Natural killer cell (primary cell): ENCODE measurements at regions not wholly inside any gene's neighbourhood (a gene's known extent, or its start where the extent isn't known, plus 50 kb on each side); places are given as distances from the start of the nearest gene placed in this dataset.
"Not testable (repeated sequence)": the region's sequence is repeated elsewhere in the genome, so short reads cannot be mapped to it uniquely, and the experiment has no call there.

Experiments
- ATAC-seq, 3 donors: fragments of 150-1000 bp in 2 of 3; fragments of 200-7000 bp in 1 of 3; cut with Tn5 transposase; 1 replicate in 1 of 3; 2 replicates in 2 of 3; pipeline ENCODE4 v1.10.0; 2021; ENCODE audit warnings: mild to moderate bottlenecking in 2 of 3, moderate library complexity in 2 of 3
- DNase-seq, 2 donors: peaks; one replicate each; pipeline versions ENCODE4 v3.0.0 to v3.0.0-alpha.2; 2013 to 2021; ENCODE audit warnings: mixed read lengths in 1 of 2
- H3K27ac ChIP-seq: one replicate; pipeline ENCODE4 v1.5.1; 2013; ENCODE audit warnings: mild to moderate bottlenecking, low read length
- H3K27me3 ChIP-seq: one replicate; pipeline ENCODE4 v1.6.1; 2013; ENCODE audit warnings: low read length; ENCODE audit not compliant: control insufficient read depth, insufficient read depth
- H3K36me3 ChIP-seq: one replicate; pipeline ENCODE4 v1.6.1; 2013; ENCODE audit warnings: low read length; ENCODE audit not compliant: control insufficient read depth, insufficient read depth
- H3K4me1 ChIP-seq: one replicate; pipeline ENCODE4 v1.6.1; 2013; ENCODE audit warnings: low read length; ENCODE audit not compliant: control insufficient read depth, insufficient read depth
- H3K4me3 ChIP-seq: one replicate; pipeline ENCODE4 v1.5.1; 2013; ENCODE audit warnings: low read length
- H3K9me3 ChIP-seq: one replicate; pipeline ENCODE4 v1.6.1; 2013; ENCODE audit warnings: low read length; ENCODE audit not compliant: control insufficient read depth, insufficient read depth
- H3K27ac Mint-ChIP-seq, 2 donors: one replicate each; pipeline ENCODE4 v1.8.0; 2022; ENCODE audit warnings: mild to moderate bottlenecking in 2 of 2, mixed read lengths in 2 of 2, moderate library complexity in 1 of 2
- H3K27me3 Mint-ChIP-seq, 2 donors: one replicate each; pipeline ENCODE4 v1.8.0; 2022; ENCODE audit warnings: low read depth in 2 of 2, mixed read lengths in 2 of 2
- H3K36me3 Mint-ChIP-seq: one replicate; pipeline ENCODE4 v1.8.0; 2022; ENCODE audit warnings: mixed read lengths
- H3K4me1 Mint-ChIP-seq, 2 donors: one replicate each; pipeline ENCODE4 v1.8.0; 2022; ENCODE audit warnings: mixed read lengths in 2 of 2
- H3K4me3 Mint-ChIP-seq: one replicate; pipeline ENCODE4 v1.8.0; 2022; ENCODE audit warnings: mild to moderate bottlenecking, moderate library complexity, mixed read lengths
- H3K9me3 Mint-ChIP-seq, 2 donors: one replicate each; pipeline ENCODE4 v1.8.0; 2022; ENCODE audit warnings: mixed read lengths in 2 of 2
- WGBS: methylation state at CpG from one replicate; pipeline ENCODE4 v1.1.7; 2013; ENCODE audit warnings: missing lambda C conversion rate; ENCODE audit not compliant: insufficient coverage; 5-methylcytosine and 5-hydroxymethylcytosine counted together
- intact Hi-C: fragments of 100-400 bp; cut with micrococcal nuclease; formaldehyde crosslinking; loops from one replicate; pipeline ENCODE4 v1.14.2; 2022
- TF ChIP-seq, protein P1 (sequence below): fragments of 200-600 bp; IDR thresholded peaks from one replicate; pipeline ENCODE4 v1.8.0; 2022; ENCODE audit warnings: antibody characterized with exemption

DNA sequence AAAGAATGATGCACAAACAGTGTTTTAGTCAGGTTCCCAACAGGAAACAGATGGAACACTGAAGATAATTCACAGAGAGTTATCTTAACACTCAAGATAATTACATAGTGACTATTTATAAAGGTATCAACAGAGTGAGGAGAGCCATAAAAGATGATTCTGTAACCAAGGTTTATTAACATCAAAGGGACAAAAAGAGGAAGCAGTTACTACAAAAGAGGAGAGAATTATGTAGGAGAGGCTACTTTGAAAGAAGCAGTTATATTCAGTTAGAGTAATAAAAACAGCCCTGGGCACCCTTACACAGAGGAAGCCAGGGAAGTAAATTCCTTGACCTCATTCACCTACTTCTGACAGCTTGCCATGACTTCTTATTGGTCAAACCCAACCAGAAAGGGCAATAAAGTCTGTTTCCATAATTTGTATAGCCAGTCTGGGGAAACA is 326.5 kb upstream of the SLC39A10 start:
- H3K36me3 ChIP-seq, result no peaks in the 10 kb centered on the region
- H3K4me3 ChIP-seq, result no peak overlapping the region
- DNase-seq (no peak), ATAC-seq (no peak)
- H3K27me3 ChIP-seq, result no peaks in the 10 kb centered on the region
- Mint-ChIP-seq H3K4me1 (no peaks in the 10 kb centered on the region), H3K36me3 (no peaks in the 10 kb centered on the region), H3K9me3 (no peaks in the 10 kb centered on the region), H3K27me3 (peaks cover 0 to 4% of the 10 kb centered on the region in 2 donors), H3K27ac (no peak overlapping the region), H3K4me3 (no peak overlapping the region)
- intact Hi-C loops, result no loop called here
- TF ChIP-seq, protein P1, sequence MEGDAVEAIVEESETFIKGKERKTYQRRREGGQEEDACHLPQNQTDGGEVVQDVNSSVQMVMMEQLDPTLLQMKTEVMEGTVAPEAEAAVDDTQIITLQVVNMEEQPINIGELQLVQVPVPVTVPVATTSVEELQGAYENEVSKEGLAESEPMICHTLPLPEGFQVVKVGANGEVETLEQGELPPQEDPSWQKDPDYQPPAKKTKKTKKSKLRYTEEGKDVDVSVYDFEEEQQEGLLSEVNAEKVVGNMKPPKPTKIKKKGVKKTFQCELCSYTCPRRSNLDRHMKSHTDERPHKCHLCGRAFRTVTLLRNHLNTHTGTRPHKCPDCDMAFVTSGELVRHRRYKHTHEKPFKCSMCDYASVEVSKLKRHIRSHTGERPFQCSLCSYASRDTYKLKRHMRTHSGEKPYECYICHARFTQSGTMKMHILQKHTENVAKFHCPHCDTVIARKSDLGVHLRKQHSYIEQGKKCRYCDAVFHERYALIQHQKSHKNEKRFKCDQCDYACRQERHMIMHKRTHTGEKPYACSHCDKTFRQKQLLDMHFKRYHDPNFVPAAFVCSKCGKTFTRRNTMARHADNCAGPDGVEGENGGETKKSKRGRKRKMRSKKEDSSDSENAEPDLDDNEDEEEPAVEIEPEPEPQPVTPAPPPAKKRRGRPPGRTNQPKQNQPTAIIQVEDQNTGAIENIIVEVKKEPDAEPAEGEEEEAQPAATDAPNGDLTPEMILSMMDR, result no peak
- H3K27ac ChIP-seq, result no peak overlapping the region
- H3K4me1 ChIP-seq, result no peaks in the 10 kb centered on the region
- no peaks in the 10 kb centered on the region for H3K9me3 ChIP-seq

DNA sequence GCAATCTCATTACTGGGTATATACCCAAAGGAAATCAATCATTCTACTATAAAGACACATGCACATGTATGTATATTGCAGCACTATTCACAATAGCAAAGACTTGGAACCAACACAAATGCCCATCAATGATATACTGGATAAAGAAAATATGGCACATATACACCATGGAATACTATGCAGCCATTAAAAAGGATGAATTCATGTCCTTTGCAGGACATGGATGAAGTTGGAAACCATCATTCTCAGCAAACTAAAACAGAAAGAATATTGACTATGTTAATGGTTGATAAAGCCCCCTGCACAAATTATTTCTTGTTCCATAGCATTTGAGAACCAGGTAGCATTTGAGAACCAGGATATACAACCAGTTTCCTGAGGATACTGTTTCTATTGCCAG is 327.2 kb upstream of the SLC39A10 start:
- H3K4me3 ChIP-seq, H3K9me3 Mint-ChIP-seq, H3K4me1 Mint-ChIP-seq, H3K27ac Mint-ChIP-seq, intact Hi-C loops, H3K36me3 Mint-ChIP-seq, H3K27ac ChIP-seq, H3K36me3 ChIP-seq, H3K4me1 ChIP-seq, DNase-seq, H3K4me3 Mint-ChIP-seq, H3K9me3 ChIP-seq, H3K27me3 ChIP-seq, H3K27me3 Mint-ChIP-seq, ATAC-seq: not testable (repeated sequence)

DNA sequence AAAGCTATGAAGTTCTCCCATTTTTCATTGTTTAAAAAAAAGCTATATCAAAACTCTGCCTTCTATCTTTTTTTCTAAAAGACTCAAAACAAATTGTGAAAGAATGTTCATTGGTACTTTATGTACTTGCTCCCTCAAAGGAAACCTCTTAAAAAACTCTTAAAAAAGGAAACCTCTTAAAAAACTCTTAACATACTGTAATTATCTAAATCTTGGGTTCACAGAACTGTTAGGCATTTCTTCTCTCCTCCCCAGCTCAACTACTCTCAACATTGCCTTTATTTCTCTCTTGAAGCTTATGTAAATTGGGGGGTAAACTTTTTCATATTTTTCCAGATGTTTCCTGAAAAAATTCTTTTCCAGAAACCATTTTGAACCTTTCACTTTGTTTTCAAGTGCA is 330.5 kb upstream of the SLC39A10 start:
- H3K36me3 Mint-ChIP-seq, result no peaks in the 10 kb centered on the region
- H3K27me3 ChIP-seq, result no peaks in the 10 kb centered on the region
- H3K4me1 ChIP-seq, result no peaks in the 10 kb centered on the region
- H3K27ac Mint-ChIP-seq, result no peak overlapping the region
- H3K4me1 Mint-ChIP-seq, result no peaks in the 10 kb centered on the region
- H3K27me3 Mint-ChIP-seq, result peaks cover 0 to 4% of the 10 kb centered on the region in 2 donors
- H3K9me3 ChIP-seq, result no peaks in the 10 kb centered on the region
- intact Hi-C loops, result no loop called here
- DNase-seq (no peak), ATAC-seq (no peak)
- no peaks in the 10 kb centered on the region for H3K9me3 Mint-ChIP-seq
- TF ChIP-seq, protein P1, result no peak
- no peaks in the 10 kb centered on the region for H3K36me3 ChIP-seq
- H3K4me3 ChIP-seq, result no peak overlapping the region
- H3K27ac ChIP-seq, result no peak overlapping the region
- H3K4me3 Mint-ChIP-seq, result no peak overlapping the region

DNA sequence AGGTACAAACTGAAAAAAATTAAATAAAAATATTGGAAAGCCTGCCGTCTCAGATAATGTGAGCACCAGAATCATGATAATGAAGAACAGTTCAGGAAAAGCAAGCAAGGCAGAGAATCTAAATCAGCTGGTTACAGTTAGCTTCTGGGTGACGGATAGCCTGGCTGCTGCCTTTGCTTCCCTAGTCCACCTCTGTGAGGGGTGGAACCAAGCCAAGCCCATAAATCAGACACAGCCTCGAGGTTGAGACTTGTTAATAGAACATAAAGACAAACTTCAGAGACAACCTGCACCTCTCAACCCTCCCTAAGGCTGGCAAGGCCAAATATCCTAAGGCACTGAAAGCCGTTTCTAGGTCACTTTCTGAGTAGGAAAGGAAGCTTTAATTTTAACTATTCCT is 334.7 kb upstream of the SLC39A10 start:
- Mint-ChIP-seq H3K27me3 (peaks cover 0 to 4% of the 10 kb centered on the region in 2 donors), H3K27ac (no peak overlapping the region), H3K4me3 (no peak overlapping the region), H3K36me3 (no peaks in the 10 kb centered on the region), H3K4me1 (no peaks in the 10 kb centered on the region), H3K9me3 (no peaks in the 10 kb centered on the region)
- intact Hi-C loops, result no loop called here
- Histone ChIP-seq H3K27me3 (no peaks in the 10 kb centered on the region), H3K36me3 (no peaks in the 10 kb centered on the region), H3K9me3 (no peaks in the 10 kb centered on the region), H3K27ac (no peak overlapping the region), H3K4me1 (no peaks in the 10 kb centered on the region), H3K4me3 (no peak overlapping the region)
- DNase-seq (no peak), ATAC-seq (no peak)
- TF ChIP-seq, protein P1, result no peak
- 45% methylated on average over 3 of the region's 4 CpGs for WGBS
